GM21737 (cell line): ENCODE measurements at regions not wholly inside any gene's neighbourhood (a gene's known extent, or its start where the extent isn't known, plus 50 kb on each side); places are given as distances from the start of the nearest gene placed in this dataset.

ENCODE experiments used
- ATAC-seq: cut with Tn5 transposase; IDR thresholded peaks from one replicate; pipeline ENCODE4 v1.9.1; 2021; ENCODE audit warnings: mild to moderate bottlenecking, moderate library complexity; ENCODE audit not compliant: unreplicated experiment

- ATAC-seq, result no peak
Measured at GRCh38 chr3:22977042-22977441, 226.1 kb upstream of the UBE2E2 start.

- ATAC-seq, result no peak
Measured at GRCh38 chr3:22977650-22978289, 225.4 kb upstream of the UBE2E2 start.

- ATAC-seq, result no peak
Measured at GRCh38 chr3:22979581-22979980, 223.5 kb upstream of the UBE2E2 start.

GRCh38 chr3:22980346-22980745, 222.8 kb upstream of the UBE2E2 start:
- ATAC-seq, result no peak

DNA sequence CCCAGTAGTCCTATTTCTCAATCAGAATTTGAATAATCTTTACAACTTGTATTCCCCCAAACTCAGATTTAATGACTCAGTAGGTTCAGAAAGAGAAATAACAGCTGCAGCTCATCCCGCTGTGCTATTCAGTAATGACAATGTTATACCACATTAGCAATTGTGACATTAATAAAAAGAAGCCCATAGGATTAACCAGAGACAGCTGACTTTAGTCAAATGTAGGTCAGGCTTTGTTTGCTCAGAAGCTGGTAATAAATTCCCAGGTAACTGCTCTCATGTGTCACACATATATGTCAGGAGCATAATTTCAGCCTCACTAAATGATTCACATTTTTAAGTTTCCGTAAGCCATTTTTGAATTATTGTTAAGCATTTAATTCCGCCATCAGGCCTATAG, 222.0 kb upstream of the UBE2E2 start:
- no peak for ATAC-seq

DNA sequence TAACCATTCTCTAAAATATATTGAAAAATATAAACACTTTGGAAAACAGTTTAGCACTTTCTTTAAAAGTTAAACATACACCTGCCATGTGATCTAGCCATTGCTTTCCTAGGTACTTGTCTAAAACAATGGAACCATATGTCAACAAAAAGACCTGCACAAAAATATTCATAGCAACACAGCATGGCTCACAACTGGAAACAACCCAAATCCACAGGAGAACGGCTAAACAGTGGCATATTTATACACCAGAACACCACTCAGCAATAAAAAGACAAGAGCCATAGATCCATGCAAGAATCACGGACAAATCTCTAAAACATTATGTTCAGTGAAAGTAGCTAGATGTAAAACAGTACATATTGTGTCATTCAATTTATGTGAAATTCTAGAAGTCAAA, 221.3 kb upstream of the UBE2E2 start:
- ATAC-seq, result no peak

DNA sequence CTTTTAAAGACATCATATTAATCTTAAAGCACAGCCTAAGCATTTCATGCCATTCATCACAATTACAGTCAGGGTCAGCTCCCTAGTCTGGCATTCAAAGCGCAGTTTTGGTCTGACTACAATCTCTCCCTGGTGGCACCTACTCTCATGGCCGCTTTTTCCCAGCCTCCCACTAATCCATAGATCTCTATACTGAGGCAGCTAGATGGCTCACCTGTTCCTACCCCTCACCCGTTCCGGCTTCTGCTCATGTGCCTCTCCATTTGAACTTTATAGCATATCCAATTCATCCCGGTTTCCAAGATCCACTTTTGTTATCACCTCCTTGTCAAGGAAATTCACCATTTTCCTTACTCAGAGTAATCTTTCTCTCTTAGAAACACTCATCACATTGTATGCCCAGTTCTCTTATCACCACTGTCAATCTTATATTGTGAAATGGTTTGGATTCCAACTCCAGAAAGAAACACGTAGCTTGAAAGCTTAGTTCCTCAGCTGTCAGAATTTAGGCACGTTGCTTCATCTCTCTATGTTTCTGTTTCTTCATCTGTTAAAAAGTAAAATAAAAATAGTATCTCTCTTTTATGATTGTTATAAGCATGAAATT, 220.0 kb upstream of the UBE2E2 start:
- no peak for ATAC-seq

- ATAC-seq, result no peak
Measured at GRCh38 chr3:22986958-22987357, 216.2 kb upstream of the UBE2E2 start.

DNA sequence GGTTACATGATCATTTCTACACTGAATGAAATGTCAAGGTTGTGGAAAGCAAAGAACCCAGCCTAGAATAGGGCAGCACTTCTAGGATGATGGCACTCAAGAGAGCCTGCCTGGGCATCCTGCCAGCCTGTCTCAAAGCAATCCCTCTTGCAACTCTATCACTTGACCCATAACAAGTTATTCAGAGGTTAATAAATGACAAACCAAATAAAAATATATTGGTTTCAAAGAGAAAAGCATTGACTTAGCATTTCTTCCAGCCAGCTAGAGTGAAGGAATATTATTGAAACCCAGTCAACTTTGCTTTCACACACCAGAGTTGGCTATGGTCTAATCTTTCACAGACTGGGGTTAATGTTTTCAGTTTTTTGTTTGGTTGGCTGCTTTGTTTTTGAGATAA, 214.6 kb upstream of the UBE2E2 start:
- no peak for ATAC-seq

GRCh38 chr3:22989716-22990115, 213.4 kb upstream of the UBE2E2 start:
- ATAC-seq, result no peak

GRCh38 chr3:22990291-22991200, 212.6 kb upstream of the UBE2E2 start:
- no peak for ATAC-seq

GRCh38 chr3:22994781-22995180, 208.3 kb upstream of the UBE2E2 start:
- no peak for ATAC-seq

DNA sequence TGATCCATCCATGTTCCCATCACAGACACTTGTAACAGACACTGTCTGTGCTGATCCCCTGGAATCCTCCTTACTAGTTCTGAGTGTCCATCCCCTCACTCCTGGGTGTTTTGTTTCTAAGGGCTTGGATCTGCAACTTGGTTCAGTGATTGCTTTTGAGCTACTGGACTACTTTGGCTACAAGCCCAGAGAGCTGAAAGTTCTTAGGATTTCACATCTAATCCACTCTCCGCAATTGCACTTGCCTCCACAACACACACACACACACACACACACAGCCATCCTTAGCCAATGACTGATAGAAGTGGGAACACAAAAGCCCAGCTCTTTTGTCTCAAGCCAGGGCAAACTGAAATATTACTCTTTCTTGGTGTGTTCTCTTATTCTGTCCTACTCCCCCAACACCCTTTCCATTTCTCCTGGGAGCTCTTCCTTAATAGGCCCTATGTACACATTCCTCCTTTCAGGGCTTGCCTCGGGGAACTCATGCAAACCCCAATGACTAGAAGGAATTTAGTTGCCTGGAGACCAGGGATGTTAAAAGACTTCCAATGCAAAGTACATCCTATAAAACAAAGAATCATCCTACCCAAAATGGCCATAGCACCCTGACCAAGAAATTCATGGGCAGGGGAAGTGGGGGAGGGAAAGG, 206.1 kb upstream of the UBE2E2 start:
- ATAC-seq, result no peak

DNA sequence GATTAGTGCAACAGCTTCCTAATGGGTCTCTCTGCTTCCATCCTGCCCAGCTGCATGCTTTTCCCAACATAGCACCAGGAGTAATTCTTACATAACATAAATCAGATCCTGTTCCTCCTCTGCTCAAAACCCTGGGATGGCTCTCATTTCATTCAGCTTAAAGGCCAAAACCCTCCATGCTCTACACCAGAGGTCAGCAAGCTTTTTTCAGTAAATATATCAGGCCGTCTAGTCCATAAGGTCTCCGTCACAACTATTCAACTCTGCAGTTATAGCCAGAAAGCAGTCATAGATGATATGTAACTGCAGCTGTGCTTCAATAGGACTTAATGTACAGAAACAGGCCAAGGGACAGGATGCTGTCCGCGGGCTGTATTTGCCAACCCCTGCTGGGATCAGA, 202.8 kb upstream of the UBE2E2 start:
- no peak for ATAC-seq

GRCh38 chr3:23002151-23002550, 201.0 kb upstream of the UBE2E2 start:
- ATAC-seq, result no peak

- ATAC-seq, result no peak
Measured at GRCh38 chr3:23002836-23003732, 200.0 kb upstream of the UBE2E2 start.

- ATAC-seq, result no peak
Measured at GRCh38 chr3:23003733-23004046, 199.4 kb upstream of the UBE2E2 start.

GRCh38 chr3:23004971-23005370, 198.2 kb upstream of the UBE2E2 start:
- ATAC-seq, result no peak

DNA sequence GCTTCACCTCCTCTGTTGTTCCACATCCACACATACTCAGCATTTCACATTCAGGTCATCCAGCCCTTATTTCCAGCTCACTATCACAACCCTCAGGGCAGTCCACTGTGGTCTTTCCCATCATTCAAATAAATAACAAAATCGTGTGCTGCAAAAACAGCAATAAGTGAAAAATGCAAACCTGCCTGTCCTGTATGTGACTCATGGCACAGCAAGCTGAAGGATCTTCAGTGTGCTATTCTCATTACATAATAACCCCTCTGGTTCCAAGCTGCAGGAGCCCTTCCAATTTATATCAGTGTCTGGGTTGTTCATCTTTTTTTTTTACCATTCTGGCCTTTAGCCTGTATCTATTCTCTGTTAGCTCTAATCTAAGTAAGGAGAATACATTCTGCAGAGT, 185.3 kb upstream of the UBE2E2 start:
- no peak for ATAC-seq

DNA sequence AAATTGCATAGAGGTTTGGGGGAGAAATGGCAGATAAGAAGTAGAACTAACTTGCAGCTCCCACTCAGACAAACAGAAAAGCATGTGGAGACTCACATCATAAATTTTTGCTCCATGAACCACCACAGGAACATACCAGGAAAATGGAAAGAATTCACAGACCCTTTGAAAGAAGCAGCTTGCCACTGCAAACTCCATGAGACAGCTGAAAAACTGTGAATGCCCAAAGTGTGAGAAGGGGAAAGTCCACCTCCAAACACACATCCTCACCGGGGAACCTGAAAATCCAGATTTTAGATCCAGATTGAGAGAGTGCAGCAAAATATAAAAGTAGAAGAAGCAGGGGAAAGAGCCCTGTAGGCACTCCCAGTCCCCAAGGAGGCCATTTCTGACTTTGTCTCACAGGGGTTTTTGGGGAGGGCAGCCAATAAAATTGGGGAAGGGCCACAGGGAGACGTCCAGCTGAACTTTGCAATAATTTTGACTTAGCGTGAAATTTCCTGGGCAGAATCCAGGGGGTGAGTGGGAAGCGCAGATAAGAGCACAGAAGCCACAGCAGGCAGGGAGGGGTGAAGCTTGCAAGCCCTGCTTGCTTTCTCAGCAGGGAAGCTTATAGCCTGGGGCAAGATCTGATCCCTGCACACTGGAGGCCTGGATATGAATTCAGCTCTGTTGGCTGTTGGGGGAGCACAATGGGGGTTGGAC, 183.4 kb upstream of the UBE2E2 start:
- no peak for ATAC-seq
